ENCODE measurements at regions not wholly inside any gene's neighbourhood (a gene's known extent, or its start where the extent isn't known, plus 50 kb on each side); places are given as distances from the start of the nearest gene placed in this dataset.
"Not testable (repeated sequence)": the region's sequence is repeated elsewhere in the genome, so short reads cannot be mapped to it uniquely, and the experiment has no call there.

DNA sequence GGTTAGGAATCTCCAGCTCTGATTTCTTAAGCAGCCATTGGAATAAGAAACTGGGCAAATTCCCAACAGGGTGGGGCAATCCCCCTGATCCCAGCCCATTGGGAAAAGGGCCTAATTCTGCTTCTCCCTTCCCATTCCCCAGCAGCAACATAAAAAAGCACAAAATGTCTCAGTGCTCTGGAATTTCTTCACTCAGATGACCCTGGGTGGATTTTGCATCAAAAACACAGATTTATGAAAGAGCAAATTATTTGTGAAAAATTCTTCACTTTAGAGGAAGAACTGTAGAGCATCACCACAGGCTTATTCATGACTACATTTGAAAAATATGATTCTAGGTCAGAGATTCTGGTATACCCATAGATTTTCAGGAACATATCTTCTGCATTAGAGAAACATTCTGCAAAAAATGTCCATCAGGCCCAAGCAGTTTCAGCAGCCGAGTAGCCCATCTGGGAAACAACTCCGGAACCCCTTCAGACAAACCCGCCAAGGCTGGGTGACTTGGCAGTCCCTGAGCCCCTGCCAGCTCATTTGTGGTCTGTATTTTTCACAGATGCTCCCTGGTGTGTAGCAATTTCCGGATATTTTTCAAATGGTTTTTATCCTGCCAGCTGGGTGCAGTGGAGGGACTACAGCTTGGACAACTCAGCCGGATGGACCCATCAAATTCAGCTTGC, 102.1 kb upstream of the RANBP3L start:
- no peaks in the 10 kb centered on the region for H3K9me3 ChIP-seq (ENCODE audit: low read depth)
- DNase-seq (ENCODE audit: low read depth in 1 of 2, low spot score in 1 of 2) = peak in 1 of 2 donors; percentile 79
- H3K27me3 ChIP-seq = no peaks in the 10 kb centered on the region
- no peak overlapping the region for H3K27ac ChIP-seq
- H3K36me3 ChIP-seq = no peaks in the 10 kb centered on the region
- TF ChIP-seq, protein P1, sequence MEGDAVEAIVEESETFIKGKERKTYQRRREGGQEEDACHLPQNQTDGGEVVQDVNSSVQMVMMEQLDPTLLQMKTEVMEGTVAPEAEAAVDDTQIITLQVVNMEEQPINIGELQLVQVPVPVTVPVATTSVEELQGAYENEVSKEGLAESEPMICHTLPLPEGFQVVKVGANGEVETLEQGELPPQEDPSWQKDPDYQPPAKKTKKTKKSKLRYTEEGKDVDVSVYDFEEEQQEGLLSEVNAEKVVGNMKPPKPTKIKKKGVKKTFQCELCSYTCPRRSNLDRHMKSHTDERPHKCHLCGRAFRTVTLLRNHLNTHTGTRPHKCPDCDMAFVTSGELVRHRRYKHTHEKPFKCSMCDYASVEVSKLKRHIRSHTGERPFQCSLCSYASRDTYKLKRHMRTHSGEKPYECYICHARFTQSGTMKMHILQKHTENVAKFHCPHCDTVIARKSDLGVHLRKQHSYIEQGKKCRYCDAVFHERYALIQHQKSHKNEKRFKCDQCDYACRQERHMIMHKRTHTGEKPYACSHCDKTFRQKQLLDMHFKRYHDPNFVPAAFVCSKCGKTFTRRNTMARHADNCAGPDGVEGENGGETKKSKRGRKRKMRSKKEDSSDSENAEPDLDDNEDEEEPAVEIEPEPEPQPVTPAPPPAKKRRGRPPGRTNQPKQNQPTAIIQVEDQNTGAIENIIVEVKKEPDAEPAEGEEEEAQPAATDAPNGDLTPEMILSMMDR (IDR thresholded peaks at IDR 0.05; ENCODE audit: low read depth, low read length) = no peak
- H3K4me1 ChIP-seq (ENCODE audit: low read depth) = no peaks in the 10 kb centered on the region
- H3K4me3 ChIP-seq = no peak overlapping the region

DNA sequence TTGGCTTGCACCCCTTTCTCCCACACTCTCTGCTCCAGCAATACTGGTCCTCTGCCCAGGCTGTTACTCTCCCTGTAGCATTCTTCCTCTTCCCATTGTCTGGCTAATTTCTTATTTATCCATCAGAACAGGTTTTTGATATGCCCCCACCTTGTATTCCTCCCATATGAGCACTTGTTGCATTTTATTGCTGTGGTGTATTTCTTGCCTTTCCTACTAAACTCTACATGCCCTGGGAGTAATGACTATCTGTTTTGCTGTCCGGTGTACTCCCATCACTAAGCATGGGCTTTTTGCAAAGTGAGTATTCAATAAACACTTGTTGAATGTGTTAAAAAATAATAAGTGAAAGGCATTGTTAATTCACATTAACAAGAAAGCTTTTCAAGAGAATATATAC, 104.3 kb upstream of the RANBP3L start:
- Histone ChIP-seq H3K4me1 (ENCODE audit: low read depth) (no peaks in the 10 kb centered on the region), H3K27ac (no peak overlapping the region), H3K9me3 (ENCODE audit: low read depth) (no peaks in the 10 kb centered on the region), H3K27me3 (no peaks in the 10 kb centered on the region), H3K36me3 (no peaks in the 10 kb centered on the region), H3K4me3 (no peak overlapping the region)
- no peak for DNase-seq (ENCODE audit: low read depth in 1 of 2, low spot score in 1 of 2)
- TF ChIP-seq, protein P1 (IDR thresholded peaks at IDR 0.05; ENCODE audit: low read depth, low read length) = no peak

DNA sequence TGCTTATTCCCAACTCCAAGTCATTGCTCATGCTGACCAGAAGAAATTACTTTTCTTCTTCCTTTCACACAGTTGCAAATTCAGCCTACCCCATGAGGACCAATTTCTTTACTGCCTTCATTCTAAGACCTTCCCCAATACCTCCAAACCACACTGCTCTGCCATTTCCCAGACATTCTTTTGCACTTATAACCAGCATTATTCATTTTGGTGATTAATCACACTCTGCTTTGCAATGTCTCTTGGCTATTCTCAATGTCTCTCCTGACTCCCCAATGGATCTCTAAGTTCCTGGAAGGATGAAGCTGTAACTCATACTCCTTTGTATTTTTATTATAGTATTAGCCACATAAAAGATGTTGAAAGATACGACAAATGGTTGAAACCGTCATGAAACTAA, 105.7 kb upstream of the RANBP3L start:
- TF ChIP-seq, protein P1 (IDR thresholded peaks at IDR 0.05; ENCODE audit: low read depth, low read length) = no peak
- H3K9me3 ChIP-seq (ENCODE audit: low read depth) = no peaks in the 10 kb centered on the region

DNA sequence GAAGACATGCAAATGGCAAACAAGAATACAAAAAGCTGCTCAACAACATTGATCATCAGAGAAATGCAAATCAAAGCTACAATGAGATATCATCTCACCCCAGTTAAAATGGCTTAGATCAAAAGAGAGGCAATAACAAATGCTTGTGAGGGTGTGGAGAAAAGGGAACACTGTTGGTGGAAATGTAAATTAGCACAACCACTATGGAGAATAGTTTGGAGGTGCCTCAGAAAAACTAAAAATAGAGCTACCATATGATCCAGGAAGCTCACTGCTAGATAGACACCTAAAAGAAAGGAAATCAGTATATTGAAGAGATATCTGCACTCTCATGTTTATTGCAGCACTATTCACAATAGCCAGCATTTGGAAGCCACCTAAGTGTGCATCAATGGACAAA, 108.0 kb upstream of the RANBP3L start:
- not testable (repeated sequence) for H3K36me3 ChIP-seq; H3K27ac ChIP-seq; H3K4me1 ChIP-seq (ENCODE audit: low read depth); H3K4me3 ChIP-seq; H3K27me3 ChIP-seq; H3K9me3 ChIP-seq (ENCODE audit: low read depth); DNase-seq (ENCODE audit: low read depth in 1 of 2, low spot score in 1 of 2)

More for the DNA sequence above, 105.7 kb upstream of the RANBP3L start:
- H3K36me3 ChIP-seq = no peaks in the 10 kb centered on the region
- H3K4me3 ChIP-seq = no peak overlapping the region
- H3K27me3 ChIP-seq = no peaks in the 10 kb centered on the region
- no peaks in the 10 kb centered on the region for H3K4me1 ChIP-seq (ENCODE audit: low read depth)
- H3K27ac ChIP-seq = no peak overlapping the region
- DNase-seq (ENCODE audit: low read depth in 1 of 2, low spot score in 1 of 2) = no peak

DNA sequence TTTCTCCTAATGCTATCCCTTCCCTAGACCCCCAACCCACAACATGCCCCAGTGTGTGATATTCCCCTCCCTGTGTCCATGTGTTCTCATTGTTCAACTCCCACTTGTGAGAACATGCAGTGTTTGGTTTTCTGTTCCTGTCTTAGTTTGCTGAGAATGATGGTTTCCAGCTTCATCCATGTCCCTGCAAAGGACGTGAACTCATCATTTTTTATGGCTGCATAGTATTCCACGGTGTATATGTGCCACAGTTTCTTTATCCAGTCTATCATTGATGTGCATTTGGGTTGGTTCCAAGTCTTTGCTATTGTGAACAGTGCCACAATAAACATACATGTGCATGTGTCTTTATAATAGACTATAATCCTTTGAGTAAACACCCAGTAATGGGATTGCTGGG, 109.0 kb upstream of the RANBP3L start:
- not testable (repeated sequence) for H3K4me3 ChIP-seq; DNase-seq (ENCODE audit: low read depth in 1 of 2, low spot score in 1 of 2); H3K9me3 ChIP-seq (ENCODE audit: low read depth); H3K4me1 ChIP-seq (ENCODE audit: low read depth); H3K27ac ChIP-seq; H3K27me3 ChIP-seq; H3K36me3 ChIP-seq

DNA sequence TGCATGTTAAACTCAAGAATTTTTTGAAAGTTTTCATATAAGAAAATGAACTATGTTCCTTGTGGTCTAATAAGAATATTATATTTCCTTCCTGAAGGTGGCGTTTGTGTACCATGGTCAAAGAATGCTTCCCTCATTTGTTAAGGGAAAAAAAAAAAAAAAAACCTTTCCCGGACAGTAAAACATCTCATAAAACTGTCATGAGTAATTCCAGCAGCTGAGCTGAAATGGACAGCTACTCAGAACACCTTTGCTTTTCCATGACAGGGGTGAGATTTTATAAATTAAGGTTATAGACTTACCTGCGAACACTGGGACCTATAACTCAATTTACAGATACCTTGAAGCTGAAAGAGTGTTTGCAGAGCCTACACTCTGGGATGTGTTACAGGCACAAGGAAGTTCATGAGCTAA, 113.2 kb upstream of the RANBP3L start:
- peak; percentile 64 to 75 for DNase-seq (ENCODE audit: low read depth in 1 of 2, low spot score in 1 of 2)
- H3K4me1 ChIP-seq (ENCODE audit: low read depth) = peaks cover 30% of the 10 kb centered on the region
- H3K27me3 ChIP-seq = no peaks in the 10 kb centered on the region
- H3K36me3 ChIP-seq = no peaks in the 10 kb centered on the region
- H3K4me3 ChIP-seq = no peak overlapping the region
- H3K9me3 ChIP-seq (ENCODE audit: low read depth) = no peaks in the 10 kb centered on the region
- H3K27ac ChIP-seq = no peak overlapping the region
- TF ChIP-seq, protein P1 (IDR thresholded peaks at IDR 0.05; ENCODE audit: low read depth, low read length) = peak; percentile 46
